ENCODE measurements at regions not wholly inside any gene's neighbourhood (a gene's known extent, or its start where the extent isn't known, plus 50 kb on each side); places are given as distances from the start of the nearest gene placed in this dataset.

DNA sequence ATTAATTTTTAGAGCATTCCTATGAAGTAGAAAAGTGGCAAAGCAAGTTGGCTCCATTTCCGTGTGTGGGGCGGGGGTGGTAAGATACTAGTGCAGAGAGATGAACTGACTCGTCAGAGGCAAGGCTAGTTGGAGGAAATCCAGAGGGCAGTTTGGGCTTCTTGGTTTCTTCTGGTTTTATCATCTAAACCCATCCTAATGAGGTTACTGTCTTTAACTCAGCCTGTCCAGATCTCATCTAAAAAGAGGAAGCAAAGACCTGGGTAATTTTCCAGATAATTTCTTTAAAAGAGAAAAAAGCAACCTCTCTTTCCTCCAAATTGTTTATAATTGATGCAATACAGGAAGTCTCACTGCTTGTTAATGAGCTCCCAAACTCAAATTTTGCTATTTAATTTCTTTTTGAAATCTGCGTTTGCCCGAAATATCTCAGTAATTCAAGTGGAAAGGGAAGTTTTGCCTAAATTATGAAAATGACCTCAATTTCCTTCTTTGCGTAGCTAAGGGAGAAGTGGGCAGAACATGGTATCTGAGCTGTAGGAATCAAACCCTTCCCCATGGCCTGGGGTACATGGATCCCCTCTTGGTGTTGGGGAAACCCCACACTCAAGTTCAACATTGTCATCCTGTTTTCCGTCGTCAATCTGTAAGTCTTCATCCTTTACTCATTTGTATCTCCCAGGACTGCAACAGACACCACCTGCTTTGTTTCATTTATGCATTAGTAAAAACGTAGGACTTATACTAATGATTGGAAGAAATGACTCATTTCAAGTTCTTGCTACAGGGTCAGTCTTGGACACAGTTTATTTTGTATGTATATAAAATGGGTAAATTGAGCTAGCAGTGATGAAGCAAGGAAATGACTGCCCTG lies 89.1 kb upstream of the KLF7 start:
- Histone ChIP-seq H4K20me1 (ENCODE audit: low read depth, low read length) (no peaks in the 10 kb centered on the region), H3K36me3 (ENCODE audit: low read length) (no peaks in the 10 kb centered on the region), H3K9me2 (replicated peaks; ENCODE audit: insufficient read depth, low read length) (no peaks in the 10 kb centered on the region), H3K9ac (ENCODE audit: low read length) (no peak overlapping the region), H3K27ac (ENCODE audit: low read depth, low read length) (no peak overlapping the region), H3K4me3 (ENCODE audit: insufficient read depth, low read length, poor library complexity, severe bottlenecking) (no peak overlapping the region), H3K4me2 (ENCODE audit: low read depth, low read length, poor library complexity, severe bottlenecking) (no peak overlapping the region), H3F3A (ENCODE audit: insufficient read depth) (no peaks in the 10 kb centered on the region), H3K79me2 (ENCODE audit: insufficient read depth, low read length) (no peaks in the 10 kb centered on the region), H3K27me3 (ENCODE audit: low read length) (no peaks in the 10 kb centered on the region), H3K9me3 (ENCODE audit: insufficient read depth, low read length) (no peaks in the 10 kb centered on the region), H2AFZ (ENCODE audit: low read depth, low read length, severe bottlenecking) (no peak overlapping the region)
- TF ChIP-seq, protein P1, sequence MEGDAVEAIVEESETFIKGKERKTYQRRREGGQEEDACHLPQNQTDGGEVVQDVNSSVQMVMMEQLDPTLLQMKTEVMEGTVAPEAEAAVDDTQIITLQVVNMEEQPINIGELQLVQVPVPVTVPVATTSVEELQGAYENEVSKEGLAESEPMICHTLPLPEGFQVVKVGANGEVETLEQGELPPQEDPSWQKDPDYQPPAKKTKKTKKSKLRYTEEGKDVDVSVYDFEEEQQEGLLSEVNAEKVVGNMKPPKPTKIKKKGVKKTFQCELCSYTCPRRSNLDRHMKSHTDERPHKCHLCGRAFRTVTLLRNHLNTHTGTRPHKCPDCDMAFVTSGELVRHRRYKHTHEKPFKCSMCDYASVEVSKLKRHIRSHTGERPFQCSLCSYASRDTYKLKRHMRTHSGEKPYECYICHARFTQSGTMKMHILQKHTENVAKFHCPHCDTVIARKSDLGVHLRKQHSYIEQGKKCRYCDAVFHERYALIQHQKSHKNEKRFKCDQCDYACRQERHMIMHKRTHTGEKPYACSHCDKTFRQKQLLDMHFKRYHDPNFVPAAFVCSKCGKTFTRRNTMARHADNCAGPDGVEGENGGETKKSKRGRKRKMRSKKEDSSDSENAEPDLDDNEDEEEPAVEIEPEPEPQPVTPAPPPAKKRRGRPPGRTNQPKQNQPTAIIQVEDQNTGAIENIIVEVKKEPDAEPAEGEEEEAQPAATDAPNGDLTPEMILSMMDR (IDR thresholded peaks at IDR 0.05; ENCODE audit: insufficient read depth, low read length, poor library complexity, severe bottlenecking) = no peak
- TF ChIP-seq EZH2phosphoT487 (conservative IDR thresholded peaks at IDR 0.05; ENCODE audit: low read length) = no peak

DNA sequence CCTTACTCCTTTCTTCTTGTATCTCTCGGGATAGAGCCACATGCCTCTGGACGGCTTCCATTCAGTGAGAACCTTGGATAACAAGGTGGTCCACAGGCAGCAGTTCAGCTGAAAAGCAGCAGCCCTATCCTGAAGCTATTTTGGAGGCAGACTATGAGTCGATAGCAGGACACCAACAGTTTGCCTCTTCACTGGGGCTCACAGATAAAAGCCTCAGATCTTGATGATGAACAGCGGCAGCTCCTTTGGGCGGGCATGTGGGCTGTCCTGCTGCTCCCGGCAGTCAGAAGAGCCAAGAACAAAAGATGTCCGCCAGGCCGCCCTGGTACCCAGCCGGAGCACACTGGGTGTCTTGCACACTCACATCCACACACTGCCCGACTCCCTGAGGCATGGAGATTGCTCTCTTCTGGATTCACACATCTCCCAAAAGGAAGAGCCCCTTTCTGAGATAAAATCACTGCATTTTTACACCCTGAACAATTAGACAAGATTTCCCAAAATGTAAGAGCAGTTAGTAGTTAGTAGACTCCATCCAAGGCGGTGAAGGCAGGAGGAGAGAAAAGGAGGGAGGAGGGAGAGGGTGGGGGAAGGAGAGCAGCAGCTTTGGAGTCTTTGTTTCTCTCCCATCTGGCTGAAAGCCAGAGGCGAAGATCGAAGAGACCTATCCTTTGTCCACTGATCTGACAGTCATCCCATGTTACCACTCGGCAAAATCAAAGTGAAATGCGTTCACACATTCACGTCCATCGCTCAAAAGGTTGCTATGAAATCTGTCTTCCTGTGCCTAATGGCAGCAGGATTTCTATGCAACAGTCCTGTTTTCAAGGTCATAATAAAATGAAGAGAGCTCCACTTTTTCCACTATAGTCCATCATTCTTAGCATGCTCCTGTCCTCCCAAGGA lies 90.1 kb upstream of the KLF7 start:
- H3K27ac ChIP-seq (ENCODE audit: low read depth, low read length) = no peak overlapping the region
- no peaks in the 10 kb centered on the region for H3F3A ChIP-seq (ENCODE audit: insufficient read depth)
- H3K9me3 ChIP-seq (ENCODE audit: insufficient read depth, low read length) = no peaks in the 10 kb centered on the region
- H2AFZ ChIP-seq (ENCODE audit: low read depth, low read length, severe bottlenecking) = no peak overlapping the region
- no peak for TF ChIP-seq EZH2phosphoT487 (conservative IDR thresholded peaks at IDR 0.05; ENCODE audit: low read length)
- TF ChIP-seq, protein P1 (IDR thresholded peaks at IDR 0.05; ENCODE audit: insufficient read depth, low read length, poor library complexity, severe bottlenecking) = no peak
- H3K4me3 ChIP-seq (ENCODE audit: insufficient read depth, low read length, poor library complexity, severe bottlenecking) = no peak overlapping the region
- H3K27me3 ChIP-seq (ENCODE audit: low read length) = no peaks in the 10 kb centered on the region
- H3K9ac ChIP-seq (ENCODE audit: low read length) = no peak overlapping the region
- no peaks in the 10 kb centered on the region for H4K20me1 ChIP-seq (ENCODE audit: low read depth, low read length)
- no peaks in the 10 kb centered on the region for H3K79me2 ChIP-seq (ENCODE audit: insufficient read depth, low read length)
- no peaks in the 10 kb centered on the region for H3K9me2 ChIP-seq (replicated peaks; ENCODE audit: insufficient read depth, low read length)
- H3K4me2 ChIP-seq (ENCODE audit: low read depth, low read length, poor library complexity, severe bottlenecking) = no peak overlapping the region
- no peaks in the 10 kb centered on the region for H3K36me3 ChIP-seq (ENCODE audit: low read length)

DNA sequence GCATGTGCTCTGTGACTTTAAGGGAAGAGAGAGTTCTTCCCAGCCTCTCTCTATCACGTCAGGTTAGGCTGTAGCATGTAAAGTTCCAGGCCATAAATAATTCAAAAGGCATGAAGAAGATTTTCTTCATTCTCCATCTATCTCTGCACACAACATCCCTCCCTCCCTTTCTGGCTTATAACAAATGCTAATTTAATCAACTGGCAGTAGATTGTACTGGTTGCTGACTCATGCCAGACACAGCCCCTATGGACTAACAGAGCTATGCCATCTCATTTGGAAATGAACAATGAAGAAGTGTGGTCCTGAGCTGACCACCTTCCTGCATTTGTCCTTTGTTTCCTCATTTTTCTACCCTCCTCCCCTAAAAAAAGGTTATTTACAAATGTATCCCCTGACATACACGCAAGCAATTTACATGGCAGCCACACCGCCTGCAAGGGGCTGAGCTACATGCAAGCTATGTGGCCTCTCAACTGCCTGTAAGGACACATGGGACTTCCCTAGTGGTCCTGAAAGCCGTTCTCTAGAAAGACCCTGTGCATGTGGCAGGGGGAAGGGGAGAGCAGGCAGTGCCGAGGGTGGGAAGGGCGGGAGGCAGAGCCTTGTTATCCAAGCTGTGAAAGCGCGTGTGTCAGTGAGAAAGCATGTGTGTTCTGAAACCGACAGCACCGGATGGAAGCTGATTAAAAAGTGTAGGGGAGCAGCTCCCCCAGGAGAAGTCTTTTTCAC lies 90.9 kb upstream of the KLF7 start:
- Histone ChIP-seq H3K4me3 (ENCODE audit: insufficient read depth, low read length, poor library complexity, severe bottlenecking) (no peak overlapping the region), H3F3A (ENCODE audit: insufficient read depth) (no peaks in the 10 kb centered on the region), H3K9ac (ENCODE audit: low read length) (no peak overlapping the region), H3K9me3 (ENCODE audit: insufficient read depth, low read length) (no peaks in the 10 kb centered on the region), H3K4me2 (ENCODE audit: low read depth, low read length, poor library complexity, severe bottlenecking) (no peak overlapping the region), H3K36me3 (ENCODE audit: low read length) (no peaks in the 10 kb centered on the region), H4K20me1 (ENCODE audit: low read depth, low read length) (no peaks in the 10 kb centered on the region), H3K27ac (ENCODE audit: low read depth, low read length) (no peak overlapping the region), H3K27me3 (ENCODE audit: low read length) (no peaks in the 10 kb centered on the region), H3K79me2 (ENCODE audit: insufficient read depth, low read length) (no peaks in the 10 kb centered on the region), H2AFZ (ENCODE audit: low read depth, low read length, severe bottlenecking) (no peak overlapping the region), H3K9me2 (replicated peaks; ENCODE audit: insufficient read depth, low read length) (no peaks in the 10 kb centered on the region)
- TF ChIP-seq, protein P1 (IDR thresholded peaks at IDR 0.05; ENCODE audit: insufficient read depth, low read length, poor library complexity, severe bottlenecking) = no peak

All from SU-DHL-6 (cell line).